ENCODE measurements at regions not wholly inside any gene's neighbourhood (a gene's known extent, or its start where the extent isn't known, plus 50 kb on each side); places are given as distances from the start of the nearest gene placed in this dataset.

DNA sequence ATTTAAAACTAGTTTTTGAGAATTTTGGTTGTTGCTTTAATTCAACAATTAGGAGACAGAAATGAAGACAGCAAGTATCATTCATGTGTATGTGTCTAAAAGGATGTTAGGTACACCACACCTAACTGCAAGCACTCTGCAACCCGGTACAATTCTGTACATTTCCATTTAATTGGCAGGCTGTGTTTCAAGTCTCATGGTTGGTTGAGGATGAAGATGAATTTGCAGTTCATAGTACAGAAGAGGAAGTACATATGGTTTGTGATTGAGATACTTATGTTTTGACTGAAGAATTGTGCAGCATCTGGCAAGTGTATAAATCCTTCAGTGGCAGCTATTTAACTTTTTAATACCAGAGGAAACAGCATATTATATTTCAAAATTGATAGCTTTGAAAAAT lies 628.7 kb upstream of the ZNF608 start:
- TF ChIP-seq CTCF (IDR thresholded peaks at IDR 0.05) = no peak
- TF ChIP-seq POLR2A (IDR thresholded peaks at IDR 0.05) = no peak

Data from sigmoid colon (tissue), 3 donors.